Endothelial cell (in vitro differentiated cells): ENCODE measurements at regions not wholly inside any gene's neighbourhood (a gene's known extent, or its start where the extent isn't known, plus 50 kb on each side); places are given as distances from the start of the nearest gene placed in this dataset.

ENCODE experiments used
- DNase-seq: peaks from one replicate; pipeline ENCODE4 v3.0.0; 2021; ENCODE audit warnings: low spot score
- H3K27ac Mint-ChIP-seq: one replicate; pipeline ENCODE4 v1.8.0; 2021; ENCODE audit warnings: mixed read lengths, inconsistent platforms; ENCODE audit not compliant: unreplicated experiment
- H3K27me3 Mint-ChIP-seq: one replicate; pipeline ENCODE4 v1.8.0; 2021; ENCODE audit warnings: mild to moderate bottlenecking, moderate library complexity, mixed read lengths, inconsistent platforms; ENCODE audit not compliant: unreplicated experiment
- H3K36me3 Mint-ChIP-seq: one replicate; pipeline ENCODE4 v1.8.0; 2021; ENCODE audit warnings: mild to moderate bottlenecking, low read depth, mixed read lengths, inconsistent platforms; ENCODE audit not compliant: unreplicated experiment
- H3K4me1 Mint-ChIP-seq: one replicate; pipeline ENCODE4 v1.8.0; 2021; ENCODE audit warnings: mild to moderate bottlenecking, mixed read lengths, inconsistent platforms; ENCODE audit not compliant: unreplicated experiment
- H3K4me3 Mint-ChIP-seq: one replicate; pipeline ENCODE4 v1.8.0; 2021; ENCODE audit warnings: mild to moderate bottlenecking, mixed read lengths, inconsistent platforms; ENCODE audit not compliant: unreplicated experiment
- H3K9me3 Mint-ChIP-seq: one replicate; pipeline ENCODE4 v1.8.0; 2021; ENCODE audit warnings: mixed read lengths, inconsistent platforms; ENCODE audit not compliant: unreplicated experiment
- CTCF ChIP-seq: fragments of 200-600 bp; sonication (generic); IDR thresholded peaks from one replicate; pipeline ENCODE4 v1.5.0; 2021; ENCODE audit warnings: antibody characterized with exemption; ENCODE audit not compliant: unreplicated experiment

- Mint-ChIP-seq H3K4me3 (no peak overlapping the region), H3K36me3 (no peaks in the 10 kb centered on the region), H3K4me1 (no peaks in the 10 kb centered on the region), H3K27me3 (no peaks in the 10 kb centered on the region), H3K9me3 (no peaks in the 10 kb centered on the region), H3K27ac (no peak overlapping the region)
- TF ChIP-seq CTCF = no peak
- no peak for DNase-seq
Observed at GRCh38 chr2:23178396-23178795, 206.6 kb upstream of the KLHL29 start.

DNA sequence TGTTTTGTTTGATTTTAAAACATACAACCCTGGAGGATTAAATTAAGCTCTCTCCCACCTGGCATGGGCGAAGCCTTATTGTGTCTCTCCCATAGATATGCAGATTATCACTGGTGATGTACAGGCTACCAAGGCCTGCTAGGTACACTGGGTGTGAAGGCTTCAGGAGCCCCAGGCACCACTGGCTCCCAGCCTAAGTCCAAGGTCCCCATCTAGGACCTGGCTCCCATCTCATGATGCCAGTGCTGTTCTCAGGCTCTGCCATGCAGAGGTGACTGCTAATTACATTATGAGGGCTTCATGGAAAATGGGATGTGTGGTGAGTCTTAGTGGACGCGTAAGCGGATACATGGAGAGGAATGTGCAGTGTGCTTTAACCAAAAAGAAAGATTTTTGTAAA is 201.2 kb upstream of the KLHL29 start:
- Mint-ChIP-seq H3K36me3 (no peaks in the 10 kb centered on the region), H3K9me3 (no peaks in the 10 kb centered on the region), H3K4me3 (no peak overlapping the region), H3K27ac (no peak overlapping the region), H3K27me3 (no peaks in the 10 kb centered on the region), H3K4me1 (no peaks in the 10 kb centered on the region)
- TF ChIP-seq CTCF = no peak
- no peak for DNase-seq

DNA sequence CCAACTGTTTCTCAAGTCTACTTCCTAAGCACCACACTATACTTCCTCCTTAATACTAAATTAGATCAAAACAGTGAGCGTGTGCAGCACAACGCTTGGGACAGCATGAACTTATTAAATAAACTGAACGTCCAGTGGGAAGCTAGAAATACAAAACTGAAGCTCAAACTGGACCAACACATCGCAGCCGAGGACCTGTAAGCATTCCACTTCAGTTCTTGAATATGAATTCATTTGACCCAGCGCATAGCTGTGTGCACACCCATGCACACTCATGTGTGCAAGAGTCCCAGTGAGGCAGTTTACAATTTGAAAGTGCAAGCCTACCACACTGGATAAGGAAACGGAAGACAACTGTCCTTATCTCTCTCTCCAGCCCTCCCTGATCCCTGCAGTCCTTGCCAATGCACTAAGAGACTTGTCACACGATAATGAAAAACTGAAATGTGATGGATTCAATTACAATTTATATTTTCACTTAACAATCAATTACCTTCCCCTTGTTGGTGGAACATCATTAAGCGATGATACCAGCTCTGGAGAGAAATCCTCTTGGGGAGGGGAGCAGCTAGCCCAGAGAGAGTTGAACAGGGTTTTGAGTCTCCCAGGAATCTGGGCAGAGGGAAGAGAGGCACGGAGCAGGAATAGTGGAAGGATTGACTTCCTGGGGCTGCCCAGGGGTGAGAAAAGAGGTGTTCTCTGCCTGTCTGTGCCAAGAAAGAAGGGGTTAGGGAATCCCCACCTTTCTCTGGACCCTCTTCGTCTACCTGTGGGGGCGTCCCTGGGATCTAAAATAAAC is 186.5 kb upstream of the KLHL29 start:
- Mint-ChIP-seq H3K9me3 (no peaks in the 10 kb centered on the region), H3K27me3 (peaks cover under 1% of the 10 kb centered on the region), H3K4me3 (no peak overlapping the region), H3K27ac (no peak overlapping the region), H3K4me1 (peaks cover 5% of the 10 kb centered on the region), H3K36me3 (no peaks in the 10 kb centered on the region)
- no peak for DNase-seq
- no peak for TF ChIP-seq CTCF

DNA sequence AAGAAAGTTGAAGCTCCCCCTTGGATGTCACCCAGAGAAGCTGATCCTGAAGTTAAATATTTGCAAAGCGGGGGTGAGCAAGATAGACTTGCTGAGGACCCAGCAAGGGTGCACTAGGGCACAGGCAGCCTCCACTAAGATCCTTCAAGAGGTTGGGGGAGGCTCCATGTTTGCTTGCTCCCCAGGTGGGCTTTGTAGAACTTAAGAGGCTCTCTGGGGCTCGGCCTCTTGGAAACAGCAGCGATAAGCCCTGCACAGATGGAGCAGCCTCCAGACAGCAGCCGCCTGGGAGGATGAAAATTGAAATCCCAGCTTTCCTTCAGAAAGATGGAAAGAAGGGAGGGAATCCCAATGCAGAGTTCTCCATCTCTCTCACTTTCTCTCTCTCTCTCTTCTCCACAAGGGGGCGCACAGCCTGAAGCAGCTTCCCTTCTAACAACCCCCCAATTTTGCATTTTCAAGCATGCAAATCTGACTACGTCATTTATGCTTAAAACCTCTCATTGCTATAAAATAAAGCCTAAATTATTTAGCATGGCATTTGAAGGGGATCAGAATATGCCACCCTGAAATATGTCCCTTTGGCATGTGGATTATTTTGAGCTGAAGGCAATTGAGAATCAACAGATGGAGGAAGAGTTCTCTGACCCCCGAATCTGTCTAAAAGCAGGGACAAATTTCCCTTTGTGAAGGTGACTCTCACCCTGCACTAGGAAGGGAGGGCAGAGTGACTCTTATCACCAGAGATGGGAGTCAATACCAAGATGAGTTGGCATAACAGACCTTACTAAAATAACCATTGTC is 185.7 kb upstream of the KLHL29 start:
- Mint-ChIP-seq H3K9me3 (no peaks in the 10 kb centered on the region), H3K4me3 (no peak overlapping the region), H3K27ac (no peak overlapping the region), H3K27me3 (no peaks in the 10 kb centered on the region), H3K36me3 (no peaks in the 10 kb centered on the region), H3K4me1 (peaks cover 6% of the 10 kb centered on the region)
- no peak for DNase-seq
- peak; percentile 35 for TF ChIP-seq CTCF
